Urinary bladder (tissue), 3 donors: ENCODE measurements at regions not wholly inside any gene's neighbourhood (a gene's known extent, or its start where the extent isn't known, plus 50 kb on each side); places are given as distances from the start of the nearest gene placed in this dataset.
"Not testable (repeated sequence)": the region's sequence is repeated elsewhere in the genome, so short reads cannot be mapped to it uniquely, and the experiment has no call there.

Experiments
- DNase-seq: peaks from one replicate; pipeline ENCODE4 v3.0.0-alpha.2; 2015; ENCODE audit errors: extremely low spot score
- H3K27ac ChIP-seq: one replicate; pipeline ENCODE4 v1.5.1; 2013; ENCODE audit warnings: low read depth, mild to moderate bottlenecking, moderate library complexity
- H3K36me3 ChIP-seq: one replicate; pipeline ENCODE4 v1.6.1; 2013; ENCODE audit warnings: mild to moderate bottlenecking, moderate library complexity; ENCODE audit not compliant: insufficient read depth
- H3K4me1 ChIP-seq: one replicate; pipeline ENCODE4 v1.6.1; 2013; ENCODE audit warnings: mild to moderate bottlenecking, moderate library complexity; ENCODE audit not compliant: insufficient read depth
- H3K4me3 ChIP-seq: one replicate; pipeline ENCODE4 v1.5.1; 2013; ENCODE audit warnings: low read depth, low read length
- WGBS: extraction: QIAGEN DNeasy Blood & Tissue Kit; methylation state at CpG from one replicate; pipeline ENCODE4 v1.1.7; 2013; 5-methylcytosine and 5-hydroxymethylcytosine counted together
- donor health status: healthy with polysubstance abuse.
- donor health status: healthy.

GRCh38 chr6:40849546-40849945, 189.5 kb downstream of the UNC5CL start:
- no peaks in the 10 kb centered on the region for H3K4me1 ChIP-seq
- no peak for DNase-seq
- no peak overlapping the region for H3K4me3 ChIP-seq
- 64% methylated on average over 3 of the region's 3 CpGs for WGBS
- H3K36me3 ChIP-seq, result no peaks in the 10 kb centered on the region
- no peak overlapping the region for H3K27ac ChIP-seq

- WGBS, result 83% methylated on average over 4 of the region's 4 CpGs
- no peak for DNase-seq
- H3K36me3 ChIP-seq, result no peaks in the 10 kb centered on the region
- H3K4me3 ChIP-seq, result no peak overlapping the region
- no peaks in the 10 kb centered on the region for H3K4me1 ChIP-seq
- no peak overlapping the region for H3K27ac ChIP-seq
Measured at GRCh38 chr6:40848868-40849514, 190.0 kb downstream of the UNC5CL start.

GRCh38 chr6:40848038-40848437, 191.0 kb downstream of the UNC5CL start:
- WGBS, result 54% methylated on average over 5 of the region's 5 CpGs

GRCh38 chr6:40845553-40845952, 193.5 kb downstream of the UNC5CL start:
- H3K36me3 ChIP-seq, result no peaks in the 10 kb centered on the region
- H3K4me3 ChIP-seq, result no peak overlapping the region
- no peak overlapping the region for H3K27ac ChIP-seq
- no peak for DNase-seq
- 55% methylated on average over 2 of the region's 2 CpGs for WGBS
- no peaks in the 10 kb centered on the region for H3K4me1 ChIP-seq

More at GRCh38 chr6:40848038-40848437, 191.0 kb downstream of the UNC5CL start:
- Histone ChIP-seq H3K27ac (no peak overlapping the region), H3K4me1 (no peaks in the 10 kb centered on the region), H3K4me3 (no peak overlapping the region), H3K36me3 (no peaks in the 10 kb centered on the region)
- no peak for DNase-seq

GRCh38 chr6:40844246-40844645, 194.8 kb downstream of the UNC5CL start:
- WGBS, result 9% methylated on average over 1 of the region's 1 CpG
- DNase-seq, result no peak
- H3K27ac ChIP-seq, result no peak overlapping the region

GRCh38 chr6:40841721-40842120, 197.3 kb downstream of the UNC5CL start:
- DNase-seq, result no peak
- WGBS, result 98% methylated on average over 2 of the region's 2 CpGs

More at GRCh38 chr6:40844246-40844645, 194.8 kb downstream of the UNC5CL start:
- Histone ChIP-seq H3K4me1 (no peaks in the 10 kb centered on the region), H3K4me3 (no peak overlapping the region), H3K36me3 (no peaks in the 10 kb centered on the region)

DNA sequence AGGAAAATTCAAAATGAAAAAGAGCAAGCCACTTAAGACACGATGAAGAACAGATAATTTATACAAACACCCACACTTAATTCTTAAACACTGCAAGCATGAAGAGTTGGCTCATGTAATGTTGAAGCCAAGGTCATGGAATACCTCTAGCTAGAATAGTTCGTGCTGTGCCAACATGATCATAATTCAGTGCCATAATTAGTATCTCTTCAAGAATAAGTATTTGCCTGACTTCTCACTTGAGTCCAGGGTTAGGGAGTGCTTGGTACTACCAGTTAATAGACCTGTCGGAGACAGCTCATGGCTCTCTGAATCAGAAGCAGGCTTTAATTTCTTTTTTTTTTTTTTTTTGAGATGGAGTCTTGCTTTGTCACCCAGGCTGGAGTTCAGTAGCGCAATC, 206.3 kb downstream of the UNC5CL start:
- Histone ChIP-seq H3K36me3 (no peaks in the 10 kb centered on the region), H3K4me1 (no peaks in the 10 kb centered on the region), H3K4me3 (no peak overlapping the region), H3K27ac (no peak overlapping the region)
- no peak for DNase-seq
- 70% methylated on average over 4 of the region's 4 CpGs for WGBS

More at GRCh38 chr6:40841721-40842120, 197.3 kb downstream of the UNC5CL start:
- Histone ChIP-seq H3K27ac (no peak overlapping the region), H3K4me3 (no peak overlapping the region), H3K36me3 (no peaks in the 10 kb centered on the region), H3K4me1 (no peaks in the 10 kb centered on the region)

DNA sequence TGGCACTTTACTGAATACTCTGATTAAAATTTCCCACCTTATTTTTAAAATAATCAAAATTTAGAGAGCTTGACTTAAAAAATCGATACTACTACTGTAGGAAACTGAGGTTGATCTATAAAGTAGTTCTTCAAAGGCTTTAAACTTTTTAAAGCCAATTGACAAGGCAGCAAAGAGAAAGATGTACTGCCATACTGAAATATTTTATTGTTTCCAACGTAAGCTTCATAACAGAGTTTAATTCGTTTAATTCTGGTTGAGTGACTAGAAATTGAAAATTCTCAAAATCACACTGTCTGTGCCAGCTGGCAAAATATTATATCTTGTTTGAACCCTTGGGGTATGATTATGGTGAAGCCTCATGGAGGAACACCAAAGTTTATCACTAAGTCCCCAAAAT, 207.6 kb downstream of the UNC5CL start:
- H3K27ac ChIP-seq, result no peak overlapping the region
- DNase-seq, result no peak
- H3K36me3 ChIP-seq, result no peaks in the 10 kb centered on the region
- H3K4me3 ChIP-seq, result no peak overlapping the region
- no peaks in the 10 kb centered on the region for H3K4me1 ChIP-seq
- WGBS, result 82% methylated on average over 3 of the region's 3 CpGs

GRCh38 chr6:40825102-40825501, 213.9 kb downstream of the UNC5CL start:
- H3K4me1 ChIP-seq, result no peaks in the 10 kb centered on the region
- WGBS, result 54% methylated on average over 2 of the region's 2 CpGs
- no peak for DNase-seq
- no peak overlapping the region for H3K27ac ChIP-seq
- H3K4me3 ChIP-seq, result no peak overlapping the region
- H3K36me3 ChIP-seq, result no peaks in the 10 kb centered on the region

DNA sequence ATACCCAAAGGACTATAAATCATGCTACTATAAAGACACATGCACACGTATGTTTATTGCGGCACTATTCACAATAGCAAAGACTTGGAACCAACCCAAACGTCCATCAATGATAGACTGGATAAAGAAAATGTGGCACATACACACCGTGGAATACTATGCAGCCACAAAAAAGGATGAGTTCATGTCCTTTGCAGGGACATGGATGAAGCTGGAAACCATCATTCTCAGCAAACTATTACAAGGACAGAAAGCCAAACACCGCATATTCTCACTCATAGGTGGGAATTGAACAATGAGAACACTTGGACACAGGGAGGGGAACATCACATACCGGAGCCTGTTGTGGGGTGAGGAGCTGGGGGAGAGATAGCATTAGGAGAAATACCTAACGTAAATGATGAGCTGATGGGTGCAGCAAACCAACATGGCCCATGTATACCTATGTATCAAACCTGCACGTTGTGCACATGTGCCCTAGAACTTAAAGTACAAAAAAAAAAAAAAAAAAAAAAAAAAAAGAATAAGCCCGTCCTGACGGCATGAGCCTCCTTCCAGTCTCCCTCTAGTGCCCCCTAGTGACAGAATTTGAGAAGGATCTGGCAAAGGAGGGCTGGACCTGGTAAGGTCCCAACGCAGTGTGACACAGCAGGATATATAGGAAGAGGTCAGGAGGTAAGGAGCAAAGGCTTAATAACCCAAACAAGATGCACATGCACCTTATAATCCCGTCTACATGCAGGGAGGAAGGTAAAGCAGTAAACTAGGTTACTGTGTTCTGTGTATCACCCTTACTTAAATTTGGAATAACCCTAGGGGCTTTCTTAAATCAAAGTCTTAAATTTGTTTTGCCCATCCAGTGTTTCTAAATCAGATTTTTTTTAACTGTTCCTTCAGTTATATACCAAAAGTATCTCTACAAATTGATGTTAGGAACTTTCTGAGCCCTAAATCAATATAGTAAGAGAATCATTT, 214.8 kb downstream of the UNC5CL start:
- not testable (repeated sequence) for DNase-seq
- 51% methylated on average over 12 of the region's 12 CpGs for WGBS

DNA sequence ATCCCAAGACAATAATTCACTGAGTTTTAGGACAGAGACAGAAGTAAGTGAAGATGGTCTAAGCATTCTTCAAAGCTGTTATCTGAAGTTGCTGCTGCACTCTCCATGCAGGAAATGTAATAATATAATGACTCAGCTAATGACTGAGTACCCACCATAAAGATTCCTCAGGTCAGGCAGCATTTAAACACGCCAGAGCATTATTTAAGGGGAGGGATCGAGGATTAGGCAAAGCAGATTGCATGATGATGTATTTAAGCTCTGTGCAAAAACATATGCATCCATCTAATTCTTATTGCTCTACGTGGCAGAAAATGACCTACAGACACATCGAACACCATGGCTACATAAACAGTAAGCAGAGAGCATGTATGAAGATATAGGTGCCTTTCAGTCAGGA, 216.4 kb downstream of the UNC5CL start:
- H3K4me3 ChIP-seq, result no peak overlapping the region
- 42% methylated on average over 4 of the region's 4 CpGs for WGBS
- H3K36me3 ChIP-seq, result no peaks in the 10 kb centered on the region
- no peak overlapping the region for H3K27ac ChIP-seq
- H3K4me1 ChIP-seq, result no peaks in the 10 kb centered on the region
- DNase-seq, result no peak

More for the DNA sequence above, 214.8 kb downstream of the UNC5CL start:
- not testable (repeated sequence) for H3K36me3 ChIP-seq, H3K27ac ChIP-seq, H3K4me1 ChIP-seq, H3K4me3 ChIP-seq

DNA sequence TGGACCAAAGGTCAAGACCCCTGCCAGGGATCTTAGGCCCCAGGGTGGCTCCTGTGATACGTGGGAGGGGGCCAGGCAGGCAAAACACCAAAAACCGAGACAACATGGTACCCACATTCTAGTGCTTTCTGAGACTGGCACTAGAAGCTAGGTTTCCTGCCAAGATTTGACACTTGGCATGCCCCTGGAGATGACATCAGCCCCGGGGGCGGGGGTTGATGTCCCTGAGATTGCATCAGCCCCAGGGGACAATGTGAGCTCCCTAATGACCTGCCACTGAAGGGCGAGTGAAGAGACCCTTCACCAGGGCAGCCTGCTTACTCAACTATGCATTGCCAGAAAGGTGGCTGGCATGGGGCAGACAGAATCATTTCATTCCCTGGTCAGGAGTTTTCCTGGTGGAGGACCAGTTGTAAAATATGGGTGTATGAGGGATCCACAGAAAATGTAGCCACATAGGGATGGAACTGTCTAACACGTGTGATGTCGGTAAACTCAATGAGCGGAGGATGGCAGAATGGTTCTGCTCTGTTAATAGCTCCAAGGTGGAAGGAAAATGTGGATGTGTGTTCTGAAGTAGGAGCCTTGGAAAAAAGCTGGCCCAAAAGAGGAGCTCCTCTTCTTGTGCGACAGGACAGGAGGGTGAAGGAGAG, 219.7 kb downstream of the UNC5CL start:
- H3K4me3 ChIP-seq, result no peak overlapping the region
- no peaks in the 10 kb centered on the region for H3K4me1 ChIP-seq
- H3K36me3 ChIP-seq, result no peaks in the 10 kb centered on the region
- H3K27ac ChIP-seq, result no peak overlapping the region
- no peak for DNase-seq
- 85% methylated on average over 9 of the region's 9 CpGs for WGBS

GRCh38 chr6:40817369-40817768, 221.7 kb downstream of the UNC5CL start:
- no peaks in the 10 kb centered on the region for H3K4me1 ChIP-seq
- no peak overlapping the region for H3K27ac ChIP-seq
- H3K4me3 ChIP-seq, result no peak overlapping the region
- WGBS, result 89% methylated on average over 6 of the region's 6 CpGs
- no peaks in the 10 kb centered on the region for H3K36me3 ChIP-seq
- no peak for DNase-seq
